ENCODE measurements at regions not wholly inside any gene's neighbourhood (a gene's known extent, or its start where the extent isn't known, plus 50 kb on each side); places are given as distances from the start of the nearest gene placed in this dataset.

DNA sequence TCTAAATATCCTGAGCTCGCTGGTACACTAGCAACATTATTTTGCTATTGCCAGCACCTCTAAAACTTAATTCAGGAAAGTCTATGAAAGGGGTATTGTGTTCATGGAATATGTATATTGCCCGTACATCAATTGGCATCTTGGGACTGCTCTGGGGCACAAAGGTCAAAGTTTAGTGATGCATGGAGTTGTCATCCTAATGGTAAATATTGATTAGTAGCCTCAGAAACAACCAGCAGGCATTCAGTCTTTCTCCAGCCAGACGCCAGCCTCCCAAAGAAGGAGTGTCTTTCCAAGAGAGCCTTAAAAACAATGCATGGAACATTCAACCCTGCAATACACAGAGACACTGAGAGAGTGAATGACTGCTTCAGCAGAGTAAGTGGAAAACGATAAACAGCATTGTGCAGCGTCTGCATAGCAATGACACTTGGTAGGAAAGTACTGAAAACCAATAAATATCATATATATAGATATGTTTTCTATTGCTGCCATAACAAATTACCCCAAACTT is 377.3 kb downstream of the SHQ1 start:
- Histone ChIP-seq H3K36me3 (ENCODE audit: low read length) (no peaks in the 10 kb centered on the region), H4K20me1 (ENCODE audit: low read depth, low read length) (no peaks in the 10 kb centered on the region), H3K4me3 (ENCODE audit: insufficient read depth, low read length, poor library complexity, severe bottlenecking) (no peak overlapping the region), H3K9me3 (ENCODE audit: insufficient read depth, low read length) (no peaks in the 10 kb centered on the region), H3K27ac (ENCODE audit: low read depth, low read length) (no peak overlapping the region), H2AFZ (ENCODE audit: low read depth, low read length, severe bottlenecking) (no peak overlapping the region), H3K9ac (ENCODE audit: low read length) (no peak overlapping the region), H3K4me2 (ENCODE audit: low read depth, low read length, poor library complexity, severe bottlenecking) (no peak overlapping the region), H3F3A (ENCODE audit: insufficient read depth) (no peaks in the 10 kb centered on the region), H3K79me2 (ENCODE audit: insufficient read depth, low read length) (no peaks in the 10 kb centered on the region), H3K9me2 (replicated peaks; ENCODE audit: insufficient read depth, low read length) (no peaks in the 10 kb centered on the region), H3K27me3 (ENCODE audit: low read length) (no peaks in the 10 kb centered on the region)
- TF ChIP-seq EZH2phosphoT487 (conservative IDR thresholded peaks at IDR 0.05; ENCODE audit: low read length) = no peak
- TF ChIP-seq, protein P1, sequence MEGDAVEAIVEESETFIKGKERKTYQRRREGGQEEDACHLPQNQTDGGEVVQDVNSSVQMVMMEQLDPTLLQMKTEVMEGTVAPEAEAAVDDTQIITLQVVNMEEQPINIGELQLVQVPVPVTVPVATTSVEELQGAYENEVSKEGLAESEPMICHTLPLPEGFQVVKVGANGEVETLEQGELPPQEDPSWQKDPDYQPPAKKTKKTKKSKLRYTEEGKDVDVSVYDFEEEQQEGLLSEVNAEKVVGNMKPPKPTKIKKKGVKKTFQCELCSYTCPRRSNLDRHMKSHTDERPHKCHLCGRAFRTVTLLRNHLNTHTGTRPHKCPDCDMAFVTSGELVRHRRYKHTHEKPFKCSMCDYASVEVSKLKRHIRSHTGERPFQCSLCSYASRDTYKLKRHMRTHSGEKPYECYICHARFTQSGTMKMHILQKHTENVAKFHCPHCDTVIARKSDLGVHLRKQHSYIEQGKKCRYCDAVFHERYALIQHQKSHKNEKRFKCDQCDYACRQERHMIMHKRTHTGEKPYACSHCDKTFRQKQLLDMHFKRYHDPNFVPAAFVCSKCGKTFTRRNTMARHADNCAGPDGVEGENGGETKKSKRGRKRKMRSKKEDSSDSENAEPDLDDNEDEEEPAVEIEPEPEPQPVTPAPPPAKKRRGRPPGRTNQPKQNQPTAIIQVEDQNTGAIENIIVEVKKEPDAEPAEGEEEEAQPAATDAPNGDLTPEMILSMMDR (IDR thresholded peaks at IDR 0.05; ENCODE audit: insufficient read depth, low read length, poor library complexity, severe bottlenecking) = no peak

DNA sequence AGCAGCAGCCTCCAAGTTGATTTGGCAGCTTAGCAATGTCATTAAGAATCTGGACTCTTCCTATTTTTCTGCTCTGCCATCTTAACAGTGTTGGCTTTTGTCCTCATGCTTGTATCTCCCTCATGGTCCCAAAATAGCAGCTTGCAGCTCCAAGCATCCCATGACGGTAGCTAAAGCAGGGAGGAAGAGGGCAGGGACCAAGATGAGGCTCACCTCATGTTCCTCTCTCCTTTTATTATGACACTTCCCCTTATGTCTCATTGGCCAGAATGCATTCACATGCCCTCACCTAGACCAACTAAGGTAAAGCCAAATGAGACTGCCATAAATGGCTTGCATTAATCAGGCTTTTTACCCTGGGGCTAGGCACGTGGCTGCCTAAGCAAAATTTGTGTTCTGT is 382.4 kb downstream of the SHQ1 start:
- H4K20me1 ChIP-seq (ENCODE audit: low read depth, low read length) = no peaks in the 10 kb centered on the region
- H3K9me2 ChIP-seq (replicated peaks; ENCODE audit: insufficient read depth, low read length) = no peaks in the 10 kb centered on the region
- no peaks in the 10 kb centered on the region for H3K79me2 ChIP-seq (ENCODE audit: insufficient read depth, low read length)
- no peak overlapping the region for H3K9ac ChIP-seq (ENCODE audit: low read length)
- H3K27me3 ChIP-seq (ENCODE audit: low read length) = no peaks in the 10 kb centered on the region
- TF ChIP-seq, protein P1 (IDR thresholded peaks at IDR 0.05; ENCODE audit: insufficient read depth, low read length, poor library complexity, severe bottlenecking) = no peak
- no peak for TF ChIP-seq EZH2phosphoT487 (conservative IDR thresholded peaks at IDR 0.05; ENCODE audit: low read length)
- H3K4me3 ChIP-seq (ENCODE audit: insufficient read depth, low read length, poor library complexity, severe bottlenecking) = no peak overlapping the region
- H3K9me3 ChIP-seq (ENCODE audit: insufficient read depth, low read length) = no peaks in the 10 kb centered on the region
- no peaks in the 10 kb centered on the region for H3K36me3 ChIP-seq (ENCODE audit: low read length)
- no peaks in the 10 kb centered on the region for H3F3A ChIP-seq (ENCODE audit: insufficient read depth)
- no peak overlapping the region for H2AFZ ChIP-seq (ENCODE audit: low read depth, low read length, severe bottlenecking)
- no peak overlapping the region for H3K27ac ChIP-seq (ENCODE audit: low read depth, low read length)
- H3K4me2 ChIP-seq (ENCODE audit: low read depth, low read length, poor library complexity, severe bottlenecking) = no peak overlapping the region

DNA sequence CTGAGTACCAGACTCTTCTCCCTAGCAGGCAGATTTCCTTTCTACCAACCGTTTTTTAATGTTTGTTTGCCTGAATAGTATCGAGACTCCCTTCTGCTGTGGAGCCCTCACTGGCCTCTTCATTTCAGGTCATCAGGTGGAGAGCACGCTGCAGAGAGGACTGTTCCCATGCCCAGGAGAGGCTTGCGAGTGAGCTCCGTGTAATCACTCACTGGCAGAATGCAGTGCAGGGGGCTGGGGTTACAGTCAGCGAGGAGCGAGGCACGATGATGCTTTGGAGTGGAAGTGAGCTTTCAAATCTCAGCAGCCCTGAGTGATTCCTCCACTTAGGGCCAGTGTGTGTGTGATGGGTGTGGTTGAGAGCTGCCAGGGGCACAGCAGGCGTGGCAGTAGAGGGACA is 385.2 kb downstream of the SHQ1 start:
- H3K9me3 ChIP-seq (ENCODE audit: insufficient read depth, low read length) = no peaks in the 10 kb centered on the region
- H3F3A ChIP-seq (ENCODE audit: insufficient read depth) = no peaks in the 10 kb centered on the region
- no peaks in the 10 kb centered on the region for H3K36me3 ChIP-seq (ENCODE audit: low read length)
- TF ChIP-seq, protein P1 (IDR thresholded peaks at IDR 0.05; ENCODE audit: insufficient read depth, low read length, poor library complexity, severe bottlenecking) = no peak
- TF ChIP-seq EZH2phosphoT487 (conservative IDR thresholded peaks at IDR 0.05; ENCODE audit: low read length) = no peak
- H3K4me2 ChIP-seq (ENCODE audit: low read depth, low read length, poor library complexity, severe bottlenecking) = no peak overlapping the region
- H3K9me2 ChIP-seq (replicated peaks; ENCODE audit: insufficient read depth, low read length) = no peaks in the 10 kb centered on the region
- no peaks in the 10 kb centered on the region for H3K27me3 ChIP-seq (ENCODE audit: low read length)
- no peaks in the 10 kb centered on the region for H4K20me1 ChIP-seq (ENCODE audit: low read depth, low read length)
- H3K4me3 ChIP-seq (ENCODE audit: insufficient read depth, low read length, poor library complexity, severe bottlenecking) = no peak overlapping the region
- no peaks in the 10 kb centered on the region for H3K79me2 ChIP-seq (ENCODE audit: insufficient read depth, low read length)
- H3K9ac ChIP-seq (ENCODE audit: low read length) = no peak overlapping the region
- no peak overlapping the region for H3K27ac ChIP-seq (ENCODE audit: low read depth, low read length)
- no peak overlapping the region for H2AFZ ChIP-seq (ENCODE audit: low read depth, low read length, severe bottlenecking)

Data from SU-DHL-6 (cell line).